ENCODE measurements at regions not wholly inside any gene's neighbourhood (a gene's known extent, or its start where the extent isn't known, plus 50 kb on each side); places are given as distances from the start of the nearest gene placed in this dataset.

- no peak for TF ChIP-seq EZH2 (IDR thresholded peaks at IDR 0.05; ENCODE audit: borderline replicate concordance)
- TF ChIP-seq CTCF (IDR thresholded peaks at IDR 0.05; ENCODE audit: poor library complexity): no peak
- TF ChIP-seq EZH2phosphoT487 (IDR thresholded peaks at IDR 0.05; ENCODE audit: low read depth, severe bottlenecking, unreplicated experiment): no peak
Observed at GRCh38 chr2:240308111-240308651, 127.3 kb upstream of the GPC1 start.
